GM18909 (cell line): ENCODE measurements at regions not wholly inside any gene's neighbourhood (a gene's known extent, or its start where the extent isn't known, plus 50 kb on each side); places are given as distances from the start of the nearest gene placed in this dataset.
"Not testable (repeated sequence)": the region's sequence is repeated elsewhere in the genome, so short reads cannot be mapped to it uniquely, and the experiment has no call there.

Source experiments
- ATAC-seq: cut with Tn5 transposase; IDR thresholded peaks from one replicate; pipeline ENCODE4 v1.9.1; 2021; ENCODE audit warnings: mild to moderate bottlenecking; ENCODE audit not compliant: unreplicated experiment, poor library complexity

- ATAC-seq = no peak
Measured at GRCh38 chr2:217014328-217015105, 154.7 kb upstream of the TNP1 start.

GRCh38 chr2:217013926-217014325 is 154.1 kb upstream of the TNP1 start:
- ATAC-seq = no peak

GRCh38 chr2:217011576-217011975 is 151.7 kb upstream of the TNP1 start:
- no peak for ATAC-seq

GRCh38 chr2:217010173-217010572 is 150.3 kb upstream of the TNP1 start:
- no peak for ATAC-seq

GRCh38 chr2:217008794-217009193 is 148.9 kb upstream of the TNP1 start:
- no peak for ATAC-seq

GRCh38 chr2:217006217-217006616 is 146.4 kb upstream of the TNP1 start:
- no peak for ATAC-seq

GRCh38 chr2:217004656-217005055 is 144.8 kb upstream of the TNP1 start:
- no peak for ATAC-seq

- ATAC-seq = no peak
Measured at GRCh38 chr2:217001740-217002139, 141.9 kb upstream of the TNP1 start.

- no peak for ATAC-seq
Measured at GRCh38 chr2:217000406-217000805, 140.5 kb upstream of the TNP1 start.

- ATAC-seq = no peak
Measured at GRCh38 chr2:216996279-216996845, 136.5 kb upstream of the TNP1 start.

GRCh38 chr2:216994353-216994854 is 134.5 kb upstream of the TNP1 start:
- no peak for ATAC-seq

GRCh38 chr2:216992056-216992675 is 132.3 kb upstream of the TNP1 start:
- no peak for ATAC-seq

- ATAC-seq = no peak
Measured at GRCh38 chr2:216991563-216991962, 131.7 kb upstream of the TNP1 start.

GRCh38 chr2:216989340-216990129 is 129.7 kb upstream of the TNP1 start:
- ATAC-seq = no peak

- no peak for ATAC-seq
Measured at GRCh38 chr2:216987252-216987821, 127.5 kb upstream of the TNP1 start.

GRCh38 chr2:216985658-216986141 is 125.8 kb upstream of the TNP1 start:
- no peak for ATAC-seq

GRCh38 chr2:216984937-216985336 is 125.1 kb upstream of the TNP1 start:
- ATAC-seq = no peak

GRCh38 chr2:216981951-216982350 is 122.1 kb upstream of the TNP1 start:
- ATAC-seq = not testable (repeated sequence)

- ATAC-seq = not testable (repeated sequence)
Measured at GRCh38 chr2:216980510-216980909, 120.6 kb upstream of the TNP1 start.
